Trophoblast cell (in vitro differentiated cells and primary cell): ENCODE measurements at regions not wholly inside any gene's neighbourhood (a gene's known extent, or its start where the extent isn't known, plus 50 kb on each side); places are given as distances from the start of the nearest gene placed in this dataset.
"Not testable (repeated sequence)": the region's sequence is repeated elsewhere in the genome, so short reads cannot be mapped to it uniquely, and the experiment has no call there.

Experiments
- DNase-seq, 2 donors: peaks; one replicate each; pipeline ENCODE4 v3.0.0-alpha.2; 2016
- H2AFZ ChIP-seq: 2 replicates; pipeline ENCODE4 v1.6.1; 2013; ENCODE audit warnings: low read length, moderate library complexity, mild to moderate bottlenecking; ENCODE audit not compliant: insufficient read depth, poor library complexity
- H2AK5ac ChIP-seq: 2 replicates; pipeline ENCODE4 v1.6.1; 2013; ENCODE audit warnings: mild to moderate bottlenecking, low read length
- H2BK120ac ChIP-seq: 2 replicates; pipeline ENCODE4 v1.6.1; 2013; ENCODE audit warnings: low read length, mild to moderate bottlenecking, moderate library complexity; ENCODE audit not compliant: insufficient read depth, poor library complexity
- H2BK12ac ChIP-seq: 2 replicates; pipeline ENCODE4 v1.6.1; 2013; ENCODE audit warnings: mild to moderate bottlenecking, low read length, moderate library complexity
- H2BK5ac ChIP-seq: 2 replicates; pipeline ENCODE4 v1.6.1; 2013; ENCODE audit warnings: low read length, low read depth, moderate library complexity, mild to moderate bottlenecking; ENCODE audit not compliant: poor library complexity
- H3K14ac ChIP-seq: 2 replicates; pipeline ENCODE4 v1.6.1; 2013; ENCODE audit warnings: mild to moderate bottlenecking, low read length
- H3K18ac ChIP-seq: 2 replicates; pipeline ENCODE4 v1.6.1; 2013; ENCODE audit warnings: mild to moderate bottlenecking, low read length
- H3K23ac ChIP-seq: 2 replicates; pipeline ENCODE4 v1.6.1; 2013; ENCODE audit warnings: low read length
- H3K27ac ChIP-seq: 2 replicates; pipeline ENCODE4 v1.5.1; 2013; ENCODE audit warnings: low read depth, mild to moderate bottlenecking, inconsistent platforms, low read length, moderate library complexity
- H3K27me3 ChIP-seq: 2 replicates; pipeline ENCODE4 v1.6.1; 2013; ENCODE audit warnings: inconsistent platforms, mild to moderate bottlenecking, low read length, moderate library complexity; ENCODE audit not compliant: insufficient read depth
- H3K36me3 ChIP-seq, 2 experiments: 1 replicate in 1 of 2; 2 replicates in 1 of 2; pipeline ENCODE4 v1.6.1; 2013; ENCODE audit warnings: low read length in 2 of 2, mild to moderate bottlenecking in 2 of 2, moderate library complexity in 1 of 2; ENCODE audit not compliant: insufficient read depth in 2 of 2, control insufficient read depth in 1 of 2
- H3K4ac ChIP-seq: 2 replicates; pipeline ENCODE4 v1.6.1; 2013; ENCODE audit warnings: low read depth, mild to moderate bottlenecking, low read length, moderate library complexity
- H3K4me1 ChIP-seq, 2 experiments: 1 replicate in 1 of 2; 2 replicates in 1 of 2; pipeline ENCODE4 v1.6.1; 2013; ENCODE audit warnings: low read length in 2 of 2, mild to moderate bottlenecking in 2 of 2, moderate library complexity in 1 of 2; ENCODE audit not compliant: insufficient read depth in 2 of 2, control insufficient read depth in 1 of 2
- H3K4me2 ChIP-seq: 2 replicates; pipeline ENCODE4 v1.6.1; 2013; ENCODE audit warnings: inconsistent platforms, mild to moderate bottlenecking, low read length, moderate library complexity
- H3K4me3 ChIP-seq: 2 replicates; pipeline ENCODE4 v1.5.1; 2013; ENCODE audit warnings: mild to moderate bottlenecking, low read depth, low read length, inconsistent platforms
- H3K79me1 ChIP-seq: one replicate; pipeline ENCODE4 v1.6.1; 2013; ENCODE audit warnings: low read length
- H3K79me2 ChIP-seq: 2 replicates; pipeline ENCODE4 v1.6.1; 2013; ENCODE audit warnings: low read length, mild to moderate bottlenecking; ENCODE audit not compliant: control insufficient read depth, insufficient read depth, poor library complexity
- H3K9ac ChIP-seq: 2 replicates; pipeline ENCODE4 v1.6.1; 2013; ENCODE audit warnings: mild to moderate bottlenecking, low read length
- H3K9me3 ChIP-seq: 2 replicates; pipeline ENCODE4 v1.6.1; 2013; ENCODE audit warnings: low read depth, mild to moderate bottlenecking, control low read depth, inconsistent platforms, low read length; ENCODE audit not compliant: insufficient read depth
- H4K12ac ChIP-seq: 2 replicates; pipeline ENCODE4 v1.6.1; 2013; ENCODE audit warnings: low read depth, mild to moderate bottlenecking, low read length, moderate library complexity
- H4K8ac ChIP-seq: 2 replicates; pipeline ENCODE4 v1.6.1; 2013; ENCODE audit warnings: low read depth, mild to moderate bottlenecking, low read length, moderate library complexity
- H4K91ac ChIP-seq: one replicate; pipeline ENCODE4 v1.6.1; 2013; ENCODE audit warnings: low read depth, mild to moderate bottlenecking, low read length, moderate library complexity
- WGBS: extraction: QIAGEN DNeasy Blood & Tissue Kit; methylation state at CpG from one replicate; pipeline ENCODE4 v1.1.7; 2013; ENCODE audit warnings: missing lambda C conversion rate; ENCODE audit not compliant: insufficient read length, insufficient coverage; ENCODE audit errors: extremely low coverage; 5-methylcytosine and 5-hydroxymethylcytosine counted together

- H3K27me3 ChIP-seq: no peaks in the 10 kb centered on the region
- H2AK5ac ChIP-seq: no peak overlapping the region
- H3K79me2 ChIP-seq: no peaks in the 10 kb centered on the region
- peaks cover 3% of the 10 kb centered on the region for H3K9me3 ChIP-seq
- peaks cover 0 to 2% of the 10 kb centered on the region in 2 experiments for H3K4me1 ChIP-seq
- H4K12ac ChIP-seq: no peak overlapping the region
- no peak overlapping the region for H4K91ac ChIP-seq
- no CpG with 5 or more reads among the region's 5 CpGs for WGBS
- H3K23ac ChIP-seq: no peak overlapping the region
- H2BK120ac ChIP-seq: no peak overlapping the region
- H4K8ac ChIP-seq: no peak overlapping the region
- no peak overlapping the region for H3K4me3 ChIP-seq
- H3K4me2 ChIP-seq: no peak overlapping the region
- H3K79me1 ChIP-seq: no peaks in the 10 kb centered on the region
- H2BK12ac ChIP-seq: no peak overlapping the region
- H2BK5ac ChIP-seq: no peak overlapping the region
- H3K4ac ChIP-seq: no peak overlapping the region
- H3K18ac ChIP-seq: no peak overlapping the region
- H3K14ac ChIP-seq: no peak overlapping the region
- DNase-seq: no peak
- H3K27ac ChIP-seq: no peak overlapping the region
- no peak overlapping the region for H3K9ac ChIP-seq
- no peaks in the 10 kb centered on the region for H3K36me3 ChIP-seq
- H2AFZ ChIP-seq: no peak overlapping the region
These were observed 53.4 kb upstream of the IL6ST start for GRCh38 chr5:56048124-56048523.

- Histone ChIP-seq H3K27me3 (no peaks in the 10 kb centered on the region), H3K9me3 (peaks cover 3% of the 10 kb centered on the region), H4K8ac (no peak overlapping the region), H3K79me1 (no peaks in the 10 kb centered on the region), H3K9ac (no peak overlapping the region), H4K12ac (no peak overlapping the region), H2AFZ (no peak overlapping the region), H3K27ac (no peak overlapping the region), H2BK5ac (no peak overlapping the region), H3K4ac (no peak overlapping the region), H3K23ac (no peak overlapping the region), H3K79me2 (no peaks in the 10 kb centered on the region), H3K14ac (no peak overlapping the region), H4K91ac (no peak overlapping the region), H3K4me2 (no peak overlapping the region), H3K18ac (no peak overlapping the region), H3K4me3 (no peak overlapping the region), H3K4me1 (peaks cover 0 to 2% of the 10 kb centered on the region in 2 experiments), H3K36me3 (no peaks in the 10 kb centered on the region), H2AK5ac (no peak overlapping the region), H2BK120ac (no peak overlapping the region), H2BK12ac (no peak overlapping the region)
- WGBS: no CpG with 5 or more reads among the region's 4 CpGs
- DNase-seq: no peak
These were observed 52.7 kb upstream of the IL6ST start for GRCh38 chr5:56047448-56047847.

- peaks cover 0 to 2% of the 10 kb centered on the region in 2 experiments for H3K4me1 ChIP-seq
- no CpG with 5 or more reads among the region's 5 CpGs for WGBS
- H3K27me3 ChIP-seq: no peaks in the 10 kb centered on the region
- no peaks in the 10 kb centered on the region for H3K79me2 ChIP-seq
- H4K8ac ChIP-seq: no peak overlapping the region
- H3K4me3 ChIP-seq: no peak overlapping the region
- DNase-seq: no peak
- no peak overlapping the region for H2BK5ac ChIP-seq
- H3K9ac ChIP-seq: no peak overlapping the region
- H3K23ac ChIP-seq: no peak overlapping the region
- no peak overlapping the region for H3K18ac ChIP-seq
- H3K27ac ChIP-seq: no peak overlapping the region
- H2BK120ac ChIP-seq: no peak overlapping the region
- H2AK5ac ChIP-seq: no peak overlapping the region
- H4K12ac ChIP-seq: no peak overlapping the region
- no peak overlapping the region for H3K14ac ChIP-seq
- no peak overlapping the region for H2BK12ac ChIP-seq
- peaks cover 3% of the 10 kb centered on the region for H3K9me3 ChIP-seq
- H4K91ac ChIP-seq: no peak overlapping the region
- H3K36me3 ChIP-seq: no peaks in the 10 kb centered on the region
- no peak overlapping the region for H3K4ac ChIP-seq
- no peak overlapping the region for H2AFZ ChIP-seq
- H3K4me2 ChIP-seq: no peak overlapping the region
- H3K79me1 ChIP-seq: no peaks in the 10 kb centered on the region
These were observed 50.7 kb upstream of the IL6ST start for GRCh38 chr5:56045469-56045868.

GRCh38 chr5:56044746-56045428 is 50.1 kb upstream of the IL6ST start:
- not testable (repeated sequence) for H3K14ac ChIP-seq, H3K4me1 ChIP-seq, H3K4me3 ChIP-seq, H3K79me2 ChIP-seq, H2BK120ac ChIP-seq, H3K9me3 ChIP-seq, H3K9ac ChIP-seq, H2BK12ac ChIP-seq, H3K27me3 ChIP-seq, H2AK5ac ChIP-seq, H4K8ac ChIP-seq, H3K18ac ChIP-seq, H2AFZ ChIP-seq, H2BK5ac ChIP-seq, H3K4ac ChIP-seq, H3K23ac ChIP-seq, H4K91ac ChIP-seq, H4K12ac ChIP-seq, H3K27ac ChIP-seq, H3K36me3 ChIP-seq, H3K79me1 ChIP-seq, H3K4me2 ChIP-seq
- DNase-seq: peak in 1 of 2 donors; percentile 3
- WGBS: no CpG with 5 or more reads among the region's 10 CpGs
